ENCODE measurements at regions not wholly inside any gene's neighbourhood (a gene's known extent, or its start where the extent isn't known, plus 50 kb on each side); places are given as distances from the start of the nearest gene placed in this dataset.

DNA sequence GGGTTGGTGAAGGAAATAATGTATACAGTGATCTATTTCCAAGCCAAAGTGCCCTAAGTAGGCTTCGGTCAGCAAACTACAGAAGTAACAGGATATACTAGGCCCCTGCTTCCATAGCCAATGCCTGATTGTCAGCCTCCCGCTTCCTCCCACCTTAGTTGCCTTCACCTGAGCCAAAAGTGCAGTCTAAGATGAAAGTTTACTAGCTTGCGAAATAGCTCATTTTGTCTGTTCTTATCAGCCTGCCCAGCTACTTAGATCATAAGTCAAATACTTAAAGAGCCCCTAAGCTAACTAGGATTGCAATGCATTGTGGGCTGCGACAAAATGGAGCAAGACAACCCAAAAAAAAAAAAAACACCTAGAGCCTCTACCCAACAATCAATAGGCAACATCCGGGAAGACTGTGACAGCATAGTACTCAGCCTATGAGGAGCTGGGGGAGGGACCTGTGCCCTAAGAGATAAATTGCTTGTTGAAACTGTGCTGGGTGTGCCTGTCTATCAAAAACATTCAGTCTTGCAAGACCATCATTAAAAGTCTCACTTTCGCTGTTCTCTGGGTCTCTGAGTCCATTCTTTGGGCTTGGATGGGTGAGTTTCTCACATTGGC lies 454.7 kb upstream of the TSHZ3 start:
- no peak for TF ChIP-seq CTCF (IDR thresholded peaks at IDR 0.05; ENCODE audit: insufficient read depth, low read depth, low read length)
- TF ChIP-seq EZH2 (IDR thresholded peaks at IDR 0.05; ENCODE audit: insufficient read depth, low read length) = no peak

Data from astrocyte (in vitro differentiated cells and primary cell).